ENCODE measurements at regions not wholly inside any gene's neighbourhood (a gene's known extent, or its start where the extent isn't known, plus 50 kb on each side); places are given as distances from the start of the nearest gene placed in this dataset.

DNA sequence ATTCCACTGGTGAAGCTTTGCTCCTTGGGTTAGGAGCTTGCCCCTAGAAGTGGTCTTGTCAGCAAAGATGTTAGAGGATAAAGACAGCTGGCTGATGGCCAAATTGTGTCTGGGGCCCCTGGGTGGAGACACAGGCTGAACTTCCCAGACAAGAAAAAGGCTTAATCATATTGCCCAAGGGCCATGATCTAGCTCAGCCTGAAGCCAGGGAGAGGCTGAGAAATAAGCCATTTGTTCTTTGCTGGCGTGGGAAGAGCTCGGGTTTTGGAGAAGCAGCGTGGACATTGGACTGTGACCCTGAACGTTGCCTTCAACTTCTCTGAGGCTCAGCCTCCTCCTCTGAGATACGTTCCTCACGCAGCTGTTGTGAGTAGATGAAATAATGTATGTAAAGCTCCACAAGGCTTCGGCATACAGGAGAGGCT is 153.0 kb downstream of the ZFP36L2 start:
- TF ChIP-seq, protein P1, sequence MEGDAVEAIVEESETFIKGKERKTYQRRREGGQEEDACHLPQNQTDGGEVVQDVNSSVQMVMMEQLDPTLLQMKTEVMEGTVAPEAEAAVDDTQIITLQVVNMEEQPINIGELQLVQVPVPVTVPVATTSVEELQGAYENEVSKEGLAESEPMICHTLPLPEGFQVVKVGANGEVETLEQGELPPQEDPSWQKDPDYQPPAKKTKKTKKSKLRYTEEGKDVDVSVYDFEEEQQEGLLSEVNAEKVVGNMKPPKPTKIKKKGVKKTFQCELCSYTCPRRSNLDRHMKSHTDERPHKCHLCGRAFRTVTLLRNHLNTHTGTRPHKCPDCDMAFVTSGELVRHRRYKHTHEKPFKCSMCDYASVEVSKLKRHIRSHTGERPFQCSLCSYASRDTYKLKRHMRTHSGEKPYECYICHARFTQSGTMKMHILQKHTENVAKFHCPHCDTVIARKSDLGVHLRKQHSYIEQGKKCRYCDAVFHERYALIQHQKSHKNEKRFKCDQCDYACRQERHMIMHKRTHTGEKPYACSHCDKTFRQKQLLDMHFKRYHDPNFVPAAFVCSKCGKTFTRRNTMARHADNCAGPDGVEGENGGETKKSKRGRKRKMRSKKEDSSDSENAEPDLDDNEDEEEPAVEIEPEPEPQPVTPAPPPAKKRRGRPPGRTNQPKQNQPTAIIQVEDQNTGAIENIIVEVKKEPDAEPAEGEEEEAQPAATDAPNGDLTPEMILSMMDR (conservative IDR thresholded peaks at IDR 0.05): no peak
- no peak for TF ChIP-seq EZH2 (IDR thresholded peaks at IDR 0.05; ENCODE audit: low read depth)

Data from PC-9 (cell line).